GM23248 (cell line): ENCODE measurements at regions not wholly inside any gene's neighbourhood (a gene's known extent, or its start where the extent isn't known, plus 50 kb on each side); places are given as distances from the start of the nearest gene placed in this dataset.
"Not testable (repeated sequence)": the region's sequence is repeated elsewhere in the genome, so short reads cannot be mapped to it uniquely, and the experiment has no call there.

Source experiments
- EZH2 ChIP-seq: fragments of 200-600 bp; sonication (generic); IDR thresholded peaks from 2 replicates; pipeline ENCODE4 v1.6.1; 2018; ENCODE audit warnings: antibody characterized with exemption, mild to moderate bottlenecking; ENCODE audit not compliant: insufficient read depth, poor library complexity, severe bottlenecking
- EZH2phosphoT487 ChIP-seq: fragments of 200-600 bp; sonication (generic); IDR thresholded peaks from 2 replicates; pipeline ENCODE4 v1.6.1; 2018; ENCODE audit warnings: antibody characterized with exemption, moderate library complexity, mild to moderate bottlenecking, low read depth; ENCODE audit not compliant: insufficient read depth

DNA sequence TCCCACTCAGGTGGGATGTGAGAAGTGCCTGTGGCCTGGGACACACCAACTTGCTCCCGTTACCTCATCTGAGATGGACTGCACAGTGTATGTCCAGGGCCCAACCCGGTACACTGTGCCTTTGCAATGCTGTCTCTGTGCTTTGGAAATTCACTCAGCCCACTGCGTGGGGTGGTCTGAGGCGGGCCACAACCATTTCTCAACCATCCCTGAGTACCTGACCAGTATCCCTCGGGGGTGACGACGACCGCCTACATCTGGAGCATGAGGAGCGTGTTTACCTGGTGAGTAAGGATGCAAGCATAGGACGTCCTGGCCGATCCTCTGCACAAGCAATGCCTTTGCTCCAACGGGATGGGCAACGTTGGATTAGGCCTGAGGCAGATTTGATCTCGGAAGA, 188.2 kb upstream of the PZP start:
- not testable (repeated sequence) for TF ChIP-seq EZH2, EZH2phosphoT487
